Adipose tissue (tissue), 3 donors: ENCODE measurements at regions not wholly inside any gene's neighbourhood (a gene's known extent, or its start where the extent isn't known, plus 50 kb on each side); places are given as distances from the start of the nearest gene placed in this dataset.
"Not testable (repeated sequence)": the region's sequence is repeated elsewhere in the genome, so short reads cannot be mapped to it uniquely, and the experiment has no call there.

Source experiments
- H3K27ac ChIP-seq: one replicate; pipeline ENCODE4 v1.5.1; 2013; ENCODE audit warnings: low read depth, low read length
- WGBS, 3 donors: extraction: QIAGEN DNeasy Blood & Tissue Kit; methylation state at CpG; one replicate each; pipeline ENCODE4 v1.1.7; 2013; 5-methylcytosine and 5-hydroxymethylcytosine counted together
- donor health status: healthy with polysubstance abuse.
- donor health status: Bipolar disorder and iron deficiency.
- donor health status: healthy.

- 53 to 70% (median 62%) methylated on average over 1 of the region's 1 CpG for WGBS, 3 donors
- no peak overlapping the region for H3K27ac ChIP-seq
These were observed 652.9 kb upstream of the FLRT2 start for GRCh38 chr14:84877061-84877460.

DNA sequence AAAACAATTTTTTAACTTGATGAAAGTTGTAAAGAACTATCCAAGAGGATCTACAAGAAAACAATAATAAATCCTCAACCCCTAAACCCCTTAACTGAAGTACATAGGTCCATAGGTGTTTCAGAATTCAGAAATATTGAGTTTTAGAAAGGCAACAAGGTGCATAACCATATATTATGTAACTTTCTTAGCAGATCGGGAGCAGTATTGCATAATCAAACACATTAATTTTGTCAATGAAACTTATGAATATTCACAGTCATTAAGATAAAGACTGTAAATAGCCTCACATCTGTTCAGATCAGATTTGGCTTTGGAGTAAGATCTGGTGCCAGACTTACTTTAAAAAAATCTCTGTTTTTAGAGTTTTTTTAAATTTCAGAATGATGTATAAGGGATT is 647.1 kb upstream of the FLRT2 start:
- H3K27ac ChIP-seq: no peak overlapping the region
- WGBS, 3 donors: 30 to 57% (median 44%) methylated on average over 1 of the region's 1 CpG

DNA sequence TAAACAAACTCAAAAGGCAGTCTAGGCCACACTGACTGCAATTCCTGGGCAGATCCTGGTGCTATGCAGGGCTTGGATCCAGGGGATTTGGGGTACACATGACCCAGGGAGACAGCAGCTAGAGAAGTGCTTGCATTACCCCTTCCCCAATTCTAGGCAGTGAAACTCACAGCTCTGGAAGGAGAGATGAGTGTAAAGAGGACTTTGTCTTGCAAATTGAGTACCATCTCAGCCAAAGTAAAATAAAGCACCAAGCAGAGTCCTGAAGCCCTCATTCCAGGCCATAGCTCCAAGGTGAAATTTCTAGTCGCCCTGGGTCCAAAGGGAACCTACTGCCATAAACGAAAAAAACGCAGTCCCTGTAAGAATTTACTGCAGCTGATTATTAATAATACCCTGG is 644.9 kb upstream of the FLRT2 start:
- no peak overlapping the region for H3K27ac ChIP-seq
- WGBS, 3 donors: 84 to 93% (median 87%) methylated on average over 3 of the region's 3 CpGs

DNA sequence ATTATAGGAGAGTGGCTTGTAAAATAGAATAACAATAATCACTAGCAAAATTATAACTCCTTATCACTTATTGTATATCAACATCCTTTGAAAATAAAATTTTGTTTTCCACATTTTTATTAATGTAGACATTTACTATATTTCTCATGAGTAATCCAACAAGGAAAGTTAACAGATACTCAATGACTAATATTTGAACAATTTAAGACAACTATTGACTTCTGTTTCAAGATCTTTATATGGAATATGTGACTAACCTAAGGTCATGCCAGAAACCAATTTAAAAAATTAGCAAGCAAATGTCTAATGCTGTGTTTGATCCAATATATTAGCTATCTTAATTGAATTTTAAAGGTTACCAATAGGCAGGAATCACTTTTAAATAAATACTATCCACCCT is 638.5 kb upstream of the FLRT2 start:
- H3K27ac ChIP-seq: no peak overlapping the region

DNA sequence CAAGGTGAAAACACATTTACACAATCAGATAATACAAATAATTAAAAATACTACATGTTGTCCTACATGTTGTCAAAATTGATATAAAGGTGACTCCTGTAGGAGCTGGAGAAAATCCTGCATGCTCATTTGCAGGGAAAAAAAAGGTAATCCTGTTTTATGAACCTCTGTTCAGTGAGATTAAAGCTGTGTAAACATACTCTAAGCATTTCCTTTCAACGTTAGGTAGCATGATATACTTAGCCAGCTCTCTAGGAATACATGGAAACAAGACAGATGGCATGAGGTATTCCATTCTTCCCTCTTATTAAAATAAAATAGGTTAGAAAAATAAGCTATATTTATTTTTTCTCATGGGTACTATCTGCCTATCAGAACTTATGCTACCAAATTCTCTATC is 635.7 kb upstream of the FLRT2 start:
- WGBS, 3 donors: 25 to 41% (median 39%) methylated on average over 1 of the region's 1 CpG
- no peak overlapping the region for H3K27ac ChIP-seq

DNA sequence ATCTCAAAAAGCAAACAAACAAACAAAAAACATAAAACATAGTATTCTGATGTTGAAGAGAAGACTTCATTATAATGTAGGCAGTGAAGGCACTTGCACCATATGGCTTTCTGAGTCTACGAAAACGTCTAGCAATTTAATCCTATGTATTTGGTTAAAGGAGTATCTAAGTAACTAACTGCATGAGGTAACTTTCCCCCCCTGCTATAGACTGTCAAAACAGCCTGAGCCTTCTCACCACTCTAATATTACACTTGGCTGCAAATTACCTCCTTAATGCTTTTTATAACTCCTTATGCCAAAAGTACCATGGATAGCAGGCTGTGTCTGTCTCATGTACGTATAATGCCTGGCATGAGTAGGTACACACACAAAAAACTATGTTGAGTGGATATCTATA is 607.6 kb upstream of the FLRT2 start:
- 81 to 91% (median 81%) methylated on average over 3 of the region's 3 CpGs for WGBS, 3 donors
- no peak overlapping the region for H3K27ac ChIP-seq

- no peak overlapping the region for H3K27ac ChIP-seq
- 68 to 96% (median 95%) methylated on average over 1 of the region's 1 CpG for WGBS, 3 donors
These were observed 603.3 kb upstream of the FLRT2 start for GRCh38 chr14:84926656-84927055.

DNA sequence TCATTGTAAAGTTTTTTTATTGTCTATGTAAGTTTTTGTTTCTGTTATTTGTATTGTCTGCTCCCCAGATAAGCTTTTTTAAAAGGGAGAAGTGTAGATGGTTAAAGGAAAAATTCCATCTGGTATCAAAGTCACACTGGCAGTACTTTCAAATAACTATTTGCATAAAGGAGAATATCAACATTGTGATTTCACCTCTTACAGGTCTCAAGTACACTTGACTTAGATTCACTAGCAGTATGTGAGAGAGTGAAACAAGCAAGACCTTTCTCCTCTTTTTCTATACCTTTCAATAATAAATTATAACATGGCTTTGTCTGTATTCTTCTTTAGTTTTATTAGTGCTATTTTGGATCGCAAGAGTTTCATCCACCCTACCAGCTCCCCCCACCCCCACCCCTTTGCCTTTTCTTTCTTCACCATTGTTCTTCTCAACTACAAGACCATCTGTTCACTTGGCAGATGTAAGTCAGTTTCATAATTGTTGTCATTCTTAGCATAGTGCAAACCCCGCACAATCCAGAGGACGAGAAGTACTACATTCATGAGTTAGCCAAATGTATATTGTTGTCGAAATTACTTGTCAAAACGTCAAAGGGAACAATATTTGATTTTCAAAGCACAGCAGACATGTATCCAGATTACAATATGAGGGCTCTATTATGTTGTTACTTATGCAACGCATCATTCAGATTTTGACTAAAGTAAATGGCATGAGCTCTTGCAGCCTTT is 602.7 kb upstream of the FLRT2 start:
- H3K27ac ChIP-seq: no peak overlapping the region

DNA sequence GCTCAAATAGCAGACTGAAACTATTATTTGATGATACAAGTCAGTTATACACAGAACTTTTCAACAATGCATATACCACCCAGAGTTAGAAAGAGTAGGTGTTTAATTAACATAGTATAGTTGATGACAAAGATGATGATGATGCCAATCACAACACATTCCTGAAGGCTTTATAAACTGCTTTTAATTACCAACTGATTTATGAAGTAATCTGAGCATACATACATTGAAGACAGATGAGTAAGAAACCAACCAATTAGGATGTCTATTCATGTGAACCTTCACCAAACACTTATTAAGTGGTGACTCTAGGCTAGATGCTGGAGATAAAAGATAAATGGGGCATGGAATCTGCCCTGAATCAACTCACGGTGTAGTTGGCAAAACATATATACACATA is 600.9 kb upstream of the FLRT2 start:
- no peak overlapping the region for H3K27ac ChIP-seq
- WGBS, 3 donors: 81 to 94% (median 91%) methylated on average over 1 of the region's 1 CpG

More for the DNA sequence above, 602.7 kb upstream of the FLRT2 start:
- WGBS, 3 donors: 56 to 75% (median 63%) methylated on average over 6 of the region's 6 CpGs

DNA sequence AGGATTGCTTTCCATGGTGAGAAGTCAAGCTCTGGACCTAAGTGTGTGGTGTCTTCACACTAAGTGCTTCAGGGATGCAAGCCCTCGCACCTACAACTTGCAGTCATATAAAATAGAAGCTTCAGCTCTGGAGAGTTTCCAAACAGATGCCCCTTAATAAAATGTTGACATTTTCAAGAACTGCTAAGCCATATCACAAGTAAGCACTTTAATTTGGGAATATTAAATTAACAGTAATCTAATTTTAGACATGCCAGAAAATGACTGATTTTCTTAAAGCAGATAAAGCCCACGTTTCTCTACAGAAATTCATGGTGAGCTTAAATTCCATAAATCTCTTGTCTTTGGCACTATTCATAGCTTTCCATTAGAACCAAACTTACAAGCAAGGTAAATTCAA is 600.1 kb upstream of the FLRT2 start:
- no peak overlapping the region for H3K27ac ChIP-seq
- WGBS, 3 donors: 64 to 79% (median 73%) methylated on average over 2 of the region's 2 CpGs

- WGBS, 3 donors: 39 to 62% (median 40%) methylated on average over 2 of the region's 2 CpGs
- no peak overlapping the region for H3K27ac ChIP-seq
These were observed 592.9 kb upstream of the FLRT2 start for GRCh38 chr14:84937016-84937415.

DNA sequence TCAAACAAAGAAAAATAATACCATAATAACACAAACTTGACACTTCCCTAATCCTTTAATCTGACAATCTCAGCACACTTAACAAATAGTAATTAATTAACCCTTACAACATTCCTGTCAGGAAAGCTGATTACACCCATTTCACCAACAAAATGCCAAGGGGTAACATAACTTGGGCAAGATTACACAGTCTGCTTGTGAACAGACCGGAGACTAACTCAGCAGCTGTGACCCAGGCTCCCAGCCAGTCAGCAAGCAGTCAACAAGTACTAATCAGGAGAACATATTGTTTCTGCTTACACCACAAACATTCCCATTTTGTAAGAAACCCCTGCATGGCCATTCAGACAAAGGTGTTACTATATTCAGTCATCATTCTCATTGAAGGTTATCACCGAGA is 592.5 kb upstream of the FLRT2 start:
- 46 to 99% (median 94%) methylated on average over 2 of the region's 2 CpGs for WGBS, 3 donors
- no peak overlapping the region for H3K27ac ChIP-seq

DNA sequence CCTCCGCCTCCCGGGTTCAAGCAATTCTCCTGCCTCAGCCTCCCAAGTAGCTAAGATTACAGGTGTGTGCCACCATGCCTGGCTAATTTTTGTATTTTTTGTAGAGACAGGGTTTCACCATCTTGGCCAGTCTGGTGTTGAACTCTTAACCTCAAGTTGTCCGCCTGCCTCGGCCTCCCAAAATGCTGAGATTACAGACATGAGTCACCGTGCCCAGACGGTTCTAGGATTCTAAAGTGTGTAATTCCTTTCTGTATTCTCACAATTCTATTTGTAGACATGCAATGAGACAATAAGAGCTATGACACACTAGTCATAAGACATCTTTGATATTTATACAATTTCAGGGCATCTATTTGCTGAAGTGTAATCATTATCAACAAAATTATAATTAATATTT is 585.0 kb upstream of the FLRT2 start:
- 93 to 97% (median 95%) methylated on average over 6 of the region's 6 CpGs for WGBS, 3 donors
- H3K27ac ChIP-seq: not testable (repeated sequence)

- 69 to 88% (median 69%) methylated on average over 7 of the region's 7 CpGs for WGBS, 3 donors
These were observed 570.0 kb upstream of the FLRT2 start for GRCh38 chr14:84959851-84960520.

GRCh38 chr14:84961637-84962036 is 568.3 kb upstream of the FLRT2 start:
- WGBS, 3 donors: 50 to 71% (median 60%) methylated on average over 2 of the region's 2 CpGs
- H3K27ac ChIP-seq: no peak overlapping the region

More at GRCh38 chr14:84959851-84960520, 570.0 kb upstream of the FLRT2 start:
- no peak overlapping the region for H3K27ac ChIP-seq

DNA sequence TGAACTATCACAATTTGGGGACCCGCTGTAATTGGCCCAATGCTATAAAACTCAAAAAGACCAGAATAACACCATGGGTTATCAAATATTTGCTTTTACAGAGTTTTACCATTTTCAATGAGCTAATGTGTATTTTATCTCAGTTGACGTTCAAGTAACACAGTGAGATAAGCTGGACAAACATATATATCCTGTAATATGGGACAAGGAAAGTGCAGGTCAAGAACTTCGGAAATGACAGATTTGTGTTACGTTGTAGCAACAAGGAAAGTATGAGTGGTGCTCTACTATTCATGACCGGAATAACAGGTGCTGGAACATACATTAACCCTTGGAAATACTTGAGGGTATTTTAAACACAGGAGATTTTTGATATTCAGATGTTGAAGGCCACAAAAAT is 566.4 kb upstream of the FLRT2 start:
- no peak overlapping the region for H3K27ac ChIP-seq
- WGBS, 3 donors: 52 to 92% (median 85%) methylated on average over 5 of the region's 5 CpGs

DNA sequence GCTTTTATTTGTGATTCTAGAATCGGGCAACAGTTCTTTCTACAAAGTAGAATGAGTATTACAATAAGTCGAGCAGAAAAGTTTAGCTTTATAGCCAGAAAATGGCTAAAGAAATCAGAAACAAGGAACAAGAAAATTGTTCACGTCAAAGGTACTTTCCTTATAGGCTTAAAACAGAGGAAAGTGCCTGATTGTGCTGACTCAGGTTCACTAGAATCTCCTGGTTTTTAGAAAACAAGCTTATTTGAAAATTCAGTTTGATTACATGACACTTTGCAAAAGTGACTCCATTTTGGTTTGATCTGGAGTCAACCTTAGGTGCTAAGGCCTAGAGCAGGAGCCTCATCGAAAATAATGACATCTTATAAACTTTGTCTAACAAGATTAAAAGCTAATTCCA is 564.7 kb upstream of the FLRT2 start:
- 85 to 92% (median 91%) methylated on average over 4 of the region's 4 CpGs for WGBS, 3 donors
- H3K27ac ChIP-seq: no peak overlapping the region

DNA sequence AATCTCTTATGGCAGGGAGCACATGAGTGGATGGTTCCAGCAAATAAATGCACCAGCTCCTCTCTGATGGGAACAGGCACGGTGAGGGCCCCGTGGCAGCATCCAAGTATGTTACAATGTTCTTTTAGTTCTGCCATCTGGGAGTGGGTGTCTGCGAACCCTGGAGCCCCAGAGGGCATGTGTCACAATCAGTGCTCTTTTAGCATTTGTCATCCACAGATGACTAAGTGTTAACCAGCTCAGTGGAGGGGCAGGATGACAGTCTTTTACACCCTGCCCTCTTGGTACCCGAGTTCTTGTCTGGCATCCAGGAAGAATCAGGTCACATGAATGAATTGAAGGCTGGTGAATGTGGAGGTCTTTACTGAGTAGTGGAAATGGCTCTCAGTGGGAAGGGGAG is 560.4 kb upstream of the FLRT2 start:
- H3K27ac ChIP-seq: no peak overlapping the region
- 77 to 86% (median 82%) methylated on average over 4 of the region's 4 CpGs for WGBS, 3 donors

DNA sequence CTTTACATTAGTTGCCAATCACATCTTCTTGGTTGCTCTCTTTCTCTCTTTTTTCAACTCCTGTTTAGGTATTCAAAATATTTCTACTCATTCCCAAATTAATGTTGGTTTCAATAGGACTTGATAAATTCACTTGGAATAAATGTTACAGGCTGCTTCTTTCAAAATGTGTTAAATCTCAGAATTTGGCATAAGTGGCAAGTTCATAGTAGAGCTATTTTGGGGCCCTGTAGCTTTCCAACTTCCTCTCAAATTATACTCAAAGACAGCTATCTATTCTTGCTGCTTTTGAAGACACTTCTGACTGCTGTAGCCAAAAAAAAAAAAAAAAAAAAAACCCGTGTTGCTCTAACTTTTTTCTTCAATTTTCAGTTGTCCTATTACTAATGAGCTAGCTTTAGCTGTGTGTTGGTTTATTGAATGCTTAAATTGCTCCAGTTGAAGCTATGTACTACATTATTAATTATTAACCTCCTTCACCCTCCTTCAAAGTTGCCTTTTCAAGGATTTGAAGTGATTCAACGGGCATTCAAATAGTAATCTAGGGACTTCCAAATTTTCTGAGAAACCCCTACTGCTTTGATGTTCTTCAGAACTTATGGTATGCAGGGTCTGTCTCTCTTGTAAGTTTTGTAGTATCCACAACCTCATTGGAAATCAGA is 554.6 kb upstream of the FLRT2 start:
- WGBS, 3 donors: 18 to 56% (median 42%) methylated on average over 2 of the region's 2 CpGs
- no peak overlapping the region for H3K27ac ChIP-seq

GRCh38 chr14:84976805-84977204 is 553.1 kb upstream of the FLRT2 start:
- 71 to 97% (median 94%) methylated on average over 2 of the region's 2 CpGs for WGBS, 3 donors
- H3K27ac ChIP-seq: no peak overlapping the region
